ENCODE measurements at regions not wholly inside any gene's neighbourhood (a gene's known extent, or its start where the extent isn't known, plus 50 kb on each side); places are given as distances from the start of the nearest gene placed in this dataset.

DNA sequence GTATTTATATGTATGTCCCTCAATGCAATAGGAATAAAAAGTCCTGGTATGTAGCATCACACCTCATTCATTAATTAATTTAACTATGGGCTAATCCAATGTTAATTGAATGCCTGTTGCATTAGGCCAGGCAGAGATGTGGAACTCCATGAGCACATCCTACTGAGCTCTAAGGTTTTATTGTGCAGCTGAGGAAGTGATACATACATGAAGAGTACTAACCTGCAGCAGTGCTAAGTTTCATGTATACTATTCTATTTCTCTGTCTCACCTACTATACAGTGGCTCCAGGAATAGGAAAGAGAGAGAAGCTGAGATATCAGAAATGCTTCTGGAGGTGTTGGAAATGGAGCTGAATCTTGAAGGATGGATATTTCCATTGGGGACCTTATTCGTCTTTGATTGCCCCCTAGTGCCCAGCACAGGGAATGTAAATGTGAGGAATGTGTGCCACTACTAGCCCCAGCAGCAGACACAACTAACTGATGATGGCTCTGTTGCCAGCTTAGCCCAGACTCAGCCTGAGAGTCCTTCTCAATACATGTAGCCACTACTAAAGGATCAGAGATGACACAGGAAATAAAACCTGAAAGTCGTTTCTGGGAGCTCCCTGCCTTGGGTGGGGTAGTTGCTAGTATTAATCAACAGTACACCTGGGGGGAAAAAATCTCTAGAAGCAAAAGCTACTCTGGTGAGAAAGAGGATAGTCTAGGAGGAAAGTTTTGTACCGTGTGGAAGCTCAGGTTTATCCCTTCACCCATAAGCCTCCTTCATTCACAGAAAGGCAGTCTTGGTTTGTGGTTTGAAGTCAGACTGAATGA, 173.3 kb upstream of the FOXD3 start:
- no peak overlapping the region for H3K9ac ChIP-seq (ENCODE audit: insufficient read depth in 1 of 2, low read depth in 2 of 2, low read length in 2 of 2)
- H3K9me3 ChIP-seq (replicated peaks; ENCODE audit: control insufficient read depth, insufficient read depth, low read depth, low read length): no peaks in the 10 kb centered on the region
- no peaks in the 10 kb centered on the region for H3K27me3 ChIP-seq (ENCODE audit: control insufficient read depth in 2 of 2, insufficient read depth in 2 of 2, low read length in 2 of 2)
- no peak overlapping the region for H3K4me2 ChIP-seq (ENCODE audit: insufficient read depth, low read length)
- WGBS (ENCODE audit: insufficient coverage, low coverage, missing lambda C conversion rate): 0% methylated on average over 3 of the region's 3 CpGs
- H3K4me3 ChIP-seq: no peak overlapping the region
- intact Hi-C loops (cut with micrococcal nuclease): loop anchor here (2.0 to 10.0 kb wide), 2 partner anchors 184 to 308 kb away; no protein-coding TSS in a partner anchor
- DNase-seq (ENCODE audit: extremely low read depth in 1 of 4, low spot score in 3 of 4): peak; percentile 22 to 34 (median 28)
- in situ Hi-C loops (cut with MboI): no loop called here
- ATAC-seq: peak; percentile 78
- H3K79me2 ChIP-seq (ENCODE audit: control insufficient read depth, insufficient read depth, low read length): no peaks in the 10 kb centered on the region
- no peaks in the 10 kb centered on the region for H3K4me1 ChIP-seq (replicated peaks in 1 of 2; ENCODE audit: control insufficient read depth in 2 of 2, insufficient read depth in 2 of 2, low read length in 2 of 2)
- POLR2A ChIA-PET: no interaction called here
- no peaks in the 10 kb centered on the region for H3K9me1 ChIP-seq (ENCODE audit: control insufficient read depth, insufficient read depth, low read length)
- peak; percentile 71 for FAIRE-seq
- no peak overlapping the region for H2AFZ ChIP-seq (ENCODE audit: low read depth, low read length)
- CTCF ChIA-PET (ENCODE audit: low intra/inter-chr PET ratio): interaction anchor here (0.8 kb wide), 1 partner anchor 86 kb away, joined by 3 read pairs; no protein-coding TSS in a partner anchor
- H4K20me1 ChIP-seq (replicated peaks; ENCODE audit: control insufficient read depth, insufficient read depth, low read length): no peaks in the 10 kb centered on the region
- H3K36me3 ChIP-seq (ENCODE audit: control insufficient read depth, insufficient read depth, low read length): no peaks in the 10 kb centered on the region
- no peak overlapping the region for H3K27ac ChIP-seq (ENCODE audit: extremely low read depth, low read depth, low read length)
- no TSS peak for BruUV-seq (replicated peaks)
- peak in 1 of 2 experiments; percentile 68; a peak in 2 of 4 replicates for TF ChIP-seq RAD21 (CRISPR knock-in tag; conservative IDR thresholded peaks at IDR 0.05 in 1 of 2, IDR thresholded peaks at IDR 0.05 in 1 of 2)
- peak; percentile 48 to 66 (median 61) for TF ChIP-seq CTCF (IDR thresholded peaks at IDR 0.05 in 2 of 3, conservative IDR thresholded peaks at IDR 0.05 in 1 of 3; ENCODE audit: insufficient read depth in 2 of 3, low read depth in 1 of 3, low read length in 3 of 3)
- TF ChIP-seq SMC3 (conservative IDR thresholded peaks at IDR 0.05; ENCODE audit: insufficient read depth, low read depth, low read length): 0 out of 2 replicates have a peak, but pooled peaks have one; percentile 5
- no peak for TF ChIP-seq ZNF609 (CRISPR knock-in tag; IDR thresholded peaks at IDR 0.05; ENCODE audit: borderline replicate concordance)
- no peak for TF ChIP-seq HLTF (IDR thresholded peaks at IDR 0.05)

All from K562 (cell line).